ENCODE measurements at regions not wholly inside any gene's neighbourhood (a gene's known extent, or its start where the extent isn't known, plus 50 kb on each side); places are given as distances from the start of the nearest gene placed in this dataset.

- Histone ChIP-seq H4K8ac (ENCODE audit: low read depth in 2 of 2, low read length in 2 of 2) (no peak overlapping the region), H3K79me1 (ENCODE audit: low read depth in 1 of 2, low read length in 2 of 2) (peaks cover 26 to 46% of the 10 kb centered on the region in 2 experiments), H3K9ac (ENCODE audit: low read depth, low read length) (no peak overlapping the region), H3K27ac (ENCODE audit: insufficient read depth, low read length) (no peak overlapping the region), H2AFZ (replicated peaks; ENCODE audit: low read length, poor library complexity) (no peak overlapping the region), H3K14ac (replicated peaks; ENCODE audit: low read depth, low read length) (no peak overlapping the region), H2AK9ac (replicated peaks; ENCODE audit: low read depth, low read length, poor library complexity) (no peak overlapping the region), H3K27me3 (ENCODE audit: control insufficient read depth, insufficient read depth, low read length) (no peaks in the 10 kb centered on the region), H3K9me1 (ENCODE audit: insufficient read depth, low read length) (peaks cover 18% of the 10 kb centered on the region), H2BK20ac (ENCODE audit: low read depth, low read length) (no peak overlapping the region), H2BK5ac (ENCODE audit: low read depth, low read length, poor library complexity, severe bottlenecking) (peak overlapping the region; percentile 32), H3K18ac (ENCODE audit: low read depth, low read length) (no peak overlapping the region), H3K56ac (ENCODE audit: extremely low read depth, insufficient read depth, low read length) (no peak overlapping the region), H4K91ac (ENCODE audit: insufficient read depth, low read depth, low read length) (no peak overlapping the region), H2BK15ac (ENCODE audit: low read depth, low read length) (no peak overlapping the region), H3K4ac (ENCODE audit: low read depth, low read length) (no peak overlapping the region), H2AK5ac (ENCODE audit: low read depth, low read length) (no peak overlapping the region), H3K4me2 (ENCODE audit: low read depth, low read length) (no peak overlapping the region), H3K36me3 (ENCODE audit: control insufficient read depth, insufficient read depth, low read length) (no peaks in the 10 kb centered on the region), H3K4me3 (ENCODE audit: insufficient read depth, low read depth, low read length) (no peak overlapping the region), H4K5ac (ENCODE audit: low read depth, low read length) (no peak overlapping the region), H4K20me1 (ENCODE audit: insufficient read depth, low read length) (peaks cover 28% of the 10 kb centered on the region), H3K4me1 (ENCODE audit: control insufficient read depth, insufficient read depth, low read length) (peaks cover 20% of the 10 kb centered on the region), H3K9me3 (ENCODE audit: control insufficient read depth, insufficient read depth, low read length) (no peaks in the 10 kb centered on the region), H3K23ac (ENCODE audit: low read depth, low read length) (no peak overlapping the region), H2BK120ac (ENCODE audit: low read depth, low read length) (no peak overlapping the region)
- TF ChIP-seq MAFK (IDR thresholded peaks at IDR 0.05; ENCODE audit: low read depth, low read length) (no peak), FOS (IDR thresholded peaks at IDR 0.05; ENCODE audit: low read depth, low read length) (no peak), RFX5 (IDR thresholded peaks at IDR 0.05; ENCODE audit: low read depth, low read length) (peak; percentile 26; the same call in 1 of the 2 replicates), BHLHE40 (IDR thresholded peaks at IDR 0.05; ENCODE audit: low read depth, low read length) (peak; percentile 100), CEBPB (IDR thresholded peaks at IDR 0.05; ENCODE audit: low read depth, low read length) (0 out of 2 replicates have a peak, but pooled peaks have one; percentile 31), POLR2A (IDR thresholded peaks at IDR 0.05; ENCODE audit: low read depth, low read length) (no peak), NFE2L2 (IDR thresholded peaks at IDR 0.05; ENCODE audit: low read depth, low read length) (no peak), CHD1 (IDR thresholded peaks at IDR 0.05; ENCODE audit: low read depth, low read length) (no peak)
- TF ChIP-seq, protein P1, sequence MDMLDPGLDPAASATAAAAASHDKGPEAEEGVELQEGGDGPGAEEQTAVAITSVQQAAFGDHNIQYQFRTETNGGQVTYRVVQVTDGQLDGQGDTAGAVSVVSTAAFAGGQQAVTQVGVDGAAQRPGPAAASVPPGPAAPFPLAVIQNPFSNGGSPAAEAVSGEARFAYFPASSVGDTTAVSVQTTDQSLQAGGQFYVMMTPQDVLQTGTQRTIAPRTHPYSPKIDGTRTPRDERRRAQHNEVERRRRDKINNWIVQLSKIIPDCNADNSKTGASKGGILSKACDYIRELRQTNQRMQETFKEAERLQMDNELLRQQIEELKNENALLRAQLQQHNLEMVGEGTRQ (IDR thresholded peaks at IDR 0.05; ENCODE audit: low read depth, low read length) = peak; percentile 49; the same call in 1 of the 2 replicates
- dilution Hi-C loops (cut with HindIII; ENCODE audit: low sequenced_read_pairs, unreplicated experiment) (no loop called here), intact Hi-C loops (cut with micrococcal nuclease) (loop anchor here (5.0 kb wide), 2 partner anchors 38 to 83 kb away; partner anchors contain the start of gene RAD54L2), in situ Hi-C loops (cut with MboI; ENCODE audit: low sequenced_read_pairs) (no loop called here)
- DNase-seq (peak; percentile 83), ATAC-seq (ENCODE audit: low read depth) (peak; percentile 60)
- POLR2A ChIA-PET (ENCODE audit: unreplicated experiment) = interaction anchor here (0.5 kb wide), 1 partner anchor 73 kb away, joined by 5 read pairs; no protein-coding TSS in a partner anchor
- BruUV-seq (replicated peaks) = TSS peak; percentile 30
- WGBS, 2 experiments (ENCODE audit: extremely low coverage in 2 of 2, insufficient read length in 1 of 2) = no CpG with 5 or more reads among the region's 2 CpGs
- CTCF ChIA-PET = no interaction called here
These were observed 50.5 kb upstream of the TEX264 start for GRCh38 chr3:51620543-51620942.

Data from IMR-90 (cell line).